GM23338 (cell line): ENCODE measurements at regions not wholly inside any gene's neighbourhood (a gene's known extent, or its start where the extent isn't known, plus 50 kb on each side); places are given as distances from the start of the nearest gene placed in this dataset.

ENCODE experiments used
- CREB1 ChIP-seq: fragments of 250-450 bp; sonication (Bioruptor Pico); IDR thresholded peaks from 2 replicates; pipeline ENCODE4 v1.5.0; 2020; ENCODE audit warnings: low read depth, mild to moderate bottlenecking, moderate library complexity
- CTCF ChIP-seq, 2 experiments: fragments of 200-600 bp in 1 of 2; sonication (generic) in 1 of 2; conservative IDR thresholded peaks; 2 replicates each; pipeline versions ENCODE4 v1.5.1 to v1.6.1; 2016 to 2017; ENCODE audit warnings: antibody characterized with exemption in 2 of 2, low read depth in 2 of 2, mild to moderate bottlenecking in 2 of 2, moderate library complexity in 1 of 2
- EZH2 ChIP-seq: fragments of 200-600 bp; sonication (generic); IDR thresholded peaks from one replicate; pipeline ENCODE4 v1.8.0; 2017; ENCODE audit warnings: antibody characterized with exemption, mild to moderate bottlenecking, low read depth; ENCODE audit not compliant: unreplicated experiment
- EZH2phosphoT487 ChIP-seq: fragments of 200-600 bp; sonication (generic); IDR thresholded peaks from one replicate; pipeline ENCODE4 v1.8.1; 2018; ENCODE audit warnings: antibody characterized with exemption; ENCODE audit not compliant: unreplicated experiment
- JUNB ChIP-seq: IDR thresholded peaks from one replicate; pipeline ENCODE4 v1.6.1; 2016; ENCODE audit warnings: antibody characterized with exemption; ENCODE audit not compliant: unreplicated experiment
- NANOG ChIP-seq: IDR thresholded peaks from 2 replicates; pipeline ENCODE4 v1.6.1; 2016; ENCODE audit warnings: antibody characterized with exemption, borderline replicate concordance
- POLR2AphosphoS5 ChIP-seq: IDR thresholded peaks from 2 replicates; pipeline ENCODE4 v1.6.1; 2016; ENCODE audit warnings: antibody characterized with exemption, low read depth
- ZNF331 ChIP-seq: fragments of 250-450 bp; sonication (Bioruptor Pico); IDR thresholded peaks from 2 replicates; pipeline ENCODE4 v1.5.0; 2020; ENCODE audit warnings: low read depth, mild to moderate bottlenecking, moderate library complexity
- TF ChIP-seq, protein P1 (sequence below): IDR thresholded peaks from 2 replicates; pipeline ENCODE4 v1.6.1; 2016; ENCODE audit warnings: antibody characterized with exemption
- TF ChIP-seq, protein P2 (sequence below): IDR thresholded peaks from one replicate; pipeline ENCODE4 v1.6.1; 2018; ENCODE audit warnings: antibody characterized with exemption; ENCODE audit not compliant: unreplicated experiment

DNA sequence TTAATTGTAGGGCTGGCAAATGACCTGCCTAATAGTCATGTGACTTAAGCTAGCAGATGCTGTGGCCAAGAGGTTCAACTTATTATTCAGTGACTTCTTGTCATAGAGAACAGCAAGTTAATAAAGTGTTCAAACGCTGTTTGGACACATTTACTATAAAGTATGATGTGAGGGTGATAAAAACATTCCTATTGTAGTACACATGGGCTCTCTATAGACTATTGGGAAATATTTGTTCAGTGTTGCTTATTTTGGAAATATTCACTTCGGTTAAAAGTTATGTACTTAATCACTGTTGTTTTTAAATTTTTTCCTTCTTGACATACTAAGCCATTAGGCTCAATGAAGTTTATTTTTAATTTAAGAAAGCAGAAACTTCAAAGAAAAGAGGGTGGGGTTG is 345.0 kb downstream of the NNT start:
- no peak for TF ChIP-seq POLR2AphosphoS5
- no peak for TF ChIP-seq ZNF331
- no peak for TF ChIP-seq CTCF (conservative IDR thresholded peaks at IDR 0.05; ENCODE audit: low read depth in 2 of 2)
- no peak for TF ChIP-seq EZH2phosphoT487
- TF ChIP-seq EZH2: no peak
- TF ChIP-seq, protein P1, sequence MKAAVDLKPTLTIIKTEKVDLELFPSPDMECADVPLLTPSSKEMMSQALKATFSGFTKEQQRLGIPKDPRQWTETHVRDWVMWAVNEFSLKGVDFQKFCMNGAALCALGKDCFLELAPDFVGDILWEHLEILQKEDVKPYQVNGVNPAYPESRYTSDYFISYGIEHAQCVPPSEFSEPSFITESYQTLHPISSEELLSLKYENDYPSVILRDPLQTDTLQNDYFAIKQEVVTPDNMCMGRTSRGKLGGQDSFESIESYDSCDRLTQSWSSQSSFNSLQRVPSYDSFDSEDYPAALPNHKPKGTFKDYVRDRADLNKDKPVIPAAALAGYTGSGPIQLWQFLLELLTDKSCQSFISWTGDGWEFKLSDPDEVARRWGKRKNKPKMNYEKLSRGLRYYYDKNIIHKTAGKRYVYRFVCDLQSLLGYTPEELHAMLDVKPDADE: no peak
- TF ChIP-seq, protein P2, sequence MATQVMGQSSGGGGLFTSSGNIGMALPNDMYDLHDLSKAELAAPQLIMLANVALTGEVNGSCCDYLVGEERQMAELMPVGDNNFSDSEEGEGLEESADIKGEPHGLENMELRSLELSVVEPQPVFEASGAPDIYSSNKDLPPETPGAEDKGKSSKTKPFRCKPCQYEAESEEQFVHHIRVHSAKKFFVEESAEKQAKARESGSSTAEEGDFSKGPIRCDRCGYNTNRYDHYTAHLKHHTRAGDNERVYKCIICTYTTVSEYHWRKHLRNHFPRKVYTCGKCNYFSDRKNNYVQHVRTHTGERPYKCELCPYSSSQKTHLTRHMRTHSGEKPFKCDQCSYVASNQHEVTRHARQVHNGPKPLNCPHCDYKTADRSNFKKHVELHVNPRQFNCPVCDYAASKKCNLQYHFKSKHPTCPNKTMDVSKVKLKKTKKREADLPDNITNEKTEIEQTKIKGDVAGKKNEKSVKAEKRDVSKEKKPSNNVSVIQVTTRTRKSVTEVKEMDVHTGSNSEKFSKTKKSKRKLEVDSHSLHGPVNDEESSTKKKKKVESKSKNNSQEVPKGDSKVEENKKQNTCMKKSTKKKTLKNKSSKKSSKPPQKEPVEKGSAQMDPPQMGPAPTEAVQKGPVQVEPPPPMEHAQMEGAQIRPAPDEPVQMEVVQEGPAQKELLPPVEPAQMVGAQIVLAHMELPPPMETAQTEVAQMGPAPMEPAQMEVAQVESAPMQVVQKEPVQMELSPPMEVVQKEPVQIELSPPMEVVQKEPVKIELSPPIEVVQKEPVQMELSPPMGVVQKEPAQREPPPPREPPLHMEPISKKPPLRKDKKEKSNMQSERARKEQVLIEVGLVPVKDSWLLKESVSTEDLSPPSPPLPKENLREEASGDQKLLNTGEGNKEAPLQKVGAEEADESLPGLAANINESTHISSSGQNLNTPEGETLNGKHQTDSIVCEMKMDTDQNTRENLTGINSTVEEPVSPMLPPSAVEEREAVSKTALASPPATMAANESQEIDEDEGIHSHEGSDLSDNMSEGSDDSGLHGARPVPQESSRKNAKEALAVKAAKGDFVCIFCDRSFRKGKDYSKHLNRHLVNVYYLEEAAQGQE: no peak
- no peak for TF ChIP-seq CREB1
- no peak for TF ChIP-seq JUNB
- no peak for TF ChIP-seq NANOG
